ENCODE measurements at regions not wholly inside any gene's neighbourhood (a gene's known extent, or its start where the extent isn't known, plus 50 kb on each side); places are given as distances from the start of the nearest gene placed in this dataset.
A peak's percentile ranks its signal among the peaks of the same experiment; 100 is the strongest.
"Not testable (repeated sequence)": the region's sequence is repeated elsewhere in the genome, so short reads cannot be mapped to it uniquely, and the experiment has no call there.

GRCh38 chr5:12095808-12096281 is 191.6 kb upstream of the CTNND2 start:
- H3K9me3 ChIP-seq, result peaks cover 0 to 10% (median 3%) of the 10 kb centered on the region in 4 donors
- 46% methylated on average over 1 of the region's 1 CpG for WGBS
- H3K36me3 ChIP-seq, result no peaks in the 10 kb centered on the region
- DNase-seq (ENCODE audit: extremely low spot score), result no peak
- no peak overlapping the region for H3K4me3 ChIP-seq
- no peaks in the 10 kb centered on the region for H3K27me3 ChIP-seq
- no peak overlapping the region for H3K27ac ChIP-seq (replicated peaks in 1 of 4)
- H3K4me1 ChIP-seq, result no peaks in the 10 kb centered on the region
- TF ChIP-seq POLR2AphosphoS5 (IDR thresholded peaks at IDR 0.05) (no peak), POLR2A (IDR thresholded peaks at IDR 0.05; ENCODE audit: low read depth) (no peak), CTCF (IDR thresholded peaks at IDR 0.05) (no peak), EP300 (IDR thresholded peaks at IDR 0.05) (no peak)
- intact Hi-C loops (cut with DNase I), result no loop called here

- intact Hi-C loops (cut with DNase I), result no loop called here
- Histone ChIP-seq H3K4me1 (no peaks in the 10 kb centered on the region), H3K27ac (replicated peaks in 1 of 4) (no peak overlapping the region), H3K36me3 (no peaks in the 10 kb centered on the region), H3K9me3 (peaks cover 0 to 10% (median 3%) of the 10 kb centered on the region in 4 donors), H3K4me3 (no peak overlapping the region), H3K27me3 (no peaks in the 10 kb centered on the region)
- 98% methylated on average over 6 of the region's 6 CpGs for WGBS
- TF ChIP-seq EP300 (IDR thresholded peaks at IDR 0.05) (no peak), POLR2AphosphoS5 (IDR thresholded peaks at IDR 0.05) (no peak), POLR2A (IDR thresholded peaks at IDR 0.05; ENCODE audit: low read depth) (no peak), CTCF (IDR thresholded peaks at IDR 0.05) (no peak)
- no peak for DNase-seq (ENCODE audit: extremely low spot score)
Observed at GRCh38 chr5:12093586-12093985, 189.3 kb upstream of the CTNND2 start.

GRCh38 chr5:12080761-12081160 is 176.5 kb upstream of the CTNND2 start:
- H3K27ac ChIP-seq (replicated peaks in 1 of 4), result no peak overlapping the region
- H3K36me3 ChIP-seq, result no peaks in the 10 kb centered on the region
- WGBS, result 50% methylated on average over 1 of the region's 1 CpG
- no peaks in the 10 kb centered on the region for H3K27me3 ChIP-seq
- no peak overlapping the region for H3K4me3 ChIP-seq
- H3K9me3 ChIP-seq, result peaks cover 0 to 16% (median 3%) of the 10 kb centered on the region in 4 donors
- DNase-seq (ENCODE audit: extremely low spot score), result peak; percentile 55
- TF ChIP-seq CTCF (IDR thresholded peaks at IDR 0.05), result no peak
- no peak for TF ChIP-seq EP300 (IDR thresholded peaks at IDR 0.05)
- no peak for TF ChIP-seq POLR2AphosphoS5 (IDR thresholded peaks at IDR 0.05)
- no peak for TF ChIP-seq POLR2A (IDR thresholded peaks at IDR 0.05; ENCODE audit: low read depth)
- intact Hi-C loops (cut with DNase I), result no loop called here
- H3K4me1 ChIP-seq, result no peaks in the 10 kb centered on the region

GRCh38 chr5:12078286-12078685 is 174.0 kb upstream of the CTNND2 start:
- H3K27ac ChIP-seq (replicated peaks in 1 of 4); H3K4me1 ChIP-seq; intact Hi-C loops (cut with DNase I); H3K4me3 ChIP-seq; H3K27me3 ChIP-seq; H3K36me3 ChIP-seq: not testable (repeated sequence)
- WGBS, result 73% methylated on average over 3 of the region's 3 CpGs
- peaks cover 0 to 16% (median 3%) of the 10 kb centered on the region in 4 donors for H3K9me3 ChIP-seq
- DNase-seq (ENCODE audit: extremely low spot score), result peak; percentile 62

- H3K27me3 ChIP-seq, result no peaks in the 10 kb centered on the region
- intact Hi-C loops (cut with DNase I), result no loop called here
- H3K27ac ChIP-seq (replicated peaks in 1 of 4), result no peak overlapping the region
- H3K4me3 ChIP-seq, result no peak overlapping the region
- TF ChIP-seq CTCF (IDR thresholded peaks at IDR 0.05) (no peak), POLR2AphosphoS5 (IDR thresholded peaks at IDR 0.05) (no peak), POLR2A (IDR thresholded peaks at IDR 0.05; ENCODE audit: low read depth) (no peak)
- no peak for DNase-seq (ENCODE audit: extremely low spot score)
- H3K36me3 ChIP-seq, result no peaks in the 10 kb centered on the region
- no peaks in the 10 kb centered on the region for H3K4me1 ChIP-seq
- 94% methylated on average over 3 of the region's 3 CpGs for WGBS
- H3K9me3 ChIP-seq, result no peaks in the 10 kb centered on the region
Observed at GRCh38 chr5:12073426-12073825, 169.2 kb upstream of the CTNND2 start.

All from esophagus muscularis mucosa (tissue), 4 donors.